Adrenal gland (tissue), 9 donors: ENCODE measurements at regions not wholly inside any gene's neighbourhood (a gene's known extent, or its start where the extent isn't known, plus 50 kb on each side); places are given as distances from the start of the nearest gene placed in this dataset.

ENCODE experiments used
- DNase-seq, 7 donors: peaks; one replicate each; pipeline ENCODE4 v3.0.0-alpha.2; 2019 to 2020
- H3K27ac ChIP-seq, 5 donors: fragments of 200-600 bp; sonication (generic) in 4 of 5; 1 replicate in 3 of 5; 2 replicates in 2 of 5; pipeline versions ENCODE4 v1.5.1 to v1.8.0; 2016 to 2020; ENCODE audit warnings: mild to moderate bottlenecking in 1 of 5
- H3K27me3 ChIP-seq: fragments of 200-600 bp; 2 replicates; pipeline ENCODE4 v1.8.0; 2021
- H3K36me3 ChIP-seq, 2 donors: fragments of 200-600 bp; replicated peaks in 1 of 2; 1 replicate in 1 of 2; 2 replicates in 1 of 2; pipeline versions ENCODE4 v1.5.1 to v1.8.0; 2018 to 2022
- H3K4me1 ChIP-seq, 2 donors: fragments of 200-600 bp; replicated peaks in 1 of 2; 1 replicate in 1 of 2; 2 replicates in 1 of 2; pipeline versions ENCODE4 v1.5.1 to v1.8.0; 2018 to 2021
- H3K4me3 ChIP-seq, 4 donors: fragments of 200-600 bp; sonication (generic) in 3 of 4; one replicate each; pipeline ENCODE4 v1.5.1; 2016 to 2018
- H3K9me3 ChIP-seq, 3 donors: fragments of 200-600 bp; sonication (generic) in 1 of 3; replicated peaks in 1 of 3; 1 replicate in 2 of 3; 2 replicates in 1 of 3; pipeline versions ENCODE4 v1.5.1 to v1.8.0; 2016 to 2021
- CTCF ChIP-seq, 6 experiments: fragments of 450-650 bp in 4 of 6; fragments of 200-600 bp in 2 of 6; sonication (generic) in 1 of 6; IDR thresholded peaks; 1 replicate in 5 of 6; 2 replicates in 1 of 6; pipeline versions ENCODE4 v1.5.1 to v1.8.0; 2016 to 2021; ENCODE audit warnings: antibody characterized with exemption in 6 of 6, mild to moderate bottlenecking in 2 of 6, moderate library complexity in 1 of 6
- POLR2A ChIP-seq, 2 donors: fragments of 450-650 bp; IDR thresholded peaks; one replicate each; pipeline ENCODE4 v1.6.1; 2017; ENCODE audit warnings: antibody characterized with exemption in 2 of 2, mild to moderate bottlenecking in 2 of 2, moderate library complexity in 1 of 2
- WGBS, 4 donors: extraction: QIAGEN DNeasy Blood & Tissue Kit in 2 of 4; methylation state at CpG; one replicate each; pipeline versions ENCODE4 v1.1.5 to v1.1.7; 2013 to 2017; 5-methylcytosine and 5-hydroxymethylcytosine counted together
- intact Hi-C, 2 donors: fragments of 100-400 bp; cut with DNase I; formaldehyde crosslinking; loops; one replicate each; pipeline versions ENCODE4 v1.14.1 to v1.15.0; 2022 to 2023
- donor health status: healthy with polysubstance abuse.
- donor health status: Bipolar disorder and iron deficiency.
- donor health status: DM: yes; HTN: yes; CAD: no.
- donor health status: DM: no; HTN: no; CAD: no.
- donor health status: DM: no; HTN: no; CAD: no.

GRCh38 chr6:14359438-14359837 is 241.9 kb downstream of the CD83 start:
- Histone ChIP-seq H3K9me3 (no peaks in the 10 kb centered on the region), H3K4me1 (peaks cover 0 to 9% of the 10 kb centered on the region in 2 donors), H3K36me3 (no peaks in the 10 kb centered on the region), H3K27ac (no peak overlapping the region), H3K27me3 (no peaks in the 10 kb centered on the region), H3K4me3 (no peak overlapping the region)
- DNase-seq, result no peak
- 91 to 98% (median 95%) methylated on average over 5 of the region's 5 CpGs for WGBS, 4 donors
- intact Hi-C loops, result no loop called here
- no peak for TF ChIP-seq POLR2A (IDR thresholded peaks at IDR 0.05)
- no peak for TF ChIP-seq CTCF (IDR thresholded peaks at IDR 0.05)

GRCh38 chr6:14360565-14360964 is 243.0 kb downstream of the CD83 start:
- intact Hi-C loops, result no loop called here
- no peak for DNase-seq
- peaks cover 0 to under 1% of the 10 kb centered on the region in 2 donors for H3K4me1 ChIP-seq
- no peak for TF ChIP-seq POLR2A (IDR thresholded peaks at IDR 0.05)
- no peak for TF ChIP-seq CTCF (IDR thresholded peaks at IDR 0.05)
- H3K27ac ChIP-seq, result no peak overlapping the region
- H3K27me3 ChIP-seq, result no peaks in the 10 kb centered on the region
- WGBS, 4 donors, result 87 to 94% (median 90%) methylated on average over 7 of the region's 7 CpGs
- H3K4me3 ChIP-seq, result no peak overlapping the region
- no peaks in the 10 kb centered on the region for H3K36me3 ChIP-seq
- no peaks in the 10 kb centered on the region for H3K9me3 ChIP-seq

- Histone ChIP-seq H3K4me1 (no peaks in the 10 kb centered on the region), H3K9me3 (no peaks in the 10 kb centered on the region), H3K27me3 (no peaks in the 10 kb centered on the region), H3K4me3 (no peak overlapping the region), H3K36me3 (no peaks in the 10 kb centered on the region), H3K27ac (no peak overlapping the region)
- intact Hi-C loops, result no loop called here
- WGBS, 4 donors, result 59 to 76% (median 74%) methylated on average over 2 of the region's 2 CpGs
- no peak for DNase-seq
- TF ChIP-seq POLR2A (IDR thresholded peaks at IDR 0.05) (no peak), CTCF (IDR thresholded peaks at IDR 0.05) (no peak)
These were observed 243.7 kb downstream of the CD83 start for GRCh38 chr6:14361297-14361696.

- TF ChIP-seq CTCF (IDR thresholded peaks at IDR 0.05) (no peak), POLR2A (IDR thresholded peaks at IDR 0.05) (no peak)
- H3K36me3 ChIP-seq, result no peaks in the 10 kb centered on the region
- DNase-seq, result no peak
- 80 to 84% (median 83%) methylated on average over 5 of the region's 5 CpGs for WGBS, 4 donors
- no peak overlapping the region for H3K4me3 ChIP-seq
- intact Hi-C loops, result no loop called here
- H3K9me3 ChIP-seq, result no peaks in the 10 kb centered on the region
- no peaks in the 10 kb centered on the region for H3K27me3 ChIP-seq
- H3K27ac ChIP-seq, result no peak overlapping the region
- H3K4me1 ChIP-seq, result no peaks in the 10 kb centered on the region
These were observed 244.5 kb downstream of the CD83 start for GRCh38 chr6:14361956-14362587.
